ENCODE measurements at regions not wholly inside any gene's neighbourhood (a gene's known extent, or its start where the extent isn't known, plus 50 kb on each side); places are given as distances from the start of the nearest gene placed in this dataset.

- Histone ChIP-seq H4K20me1 (ENCODE audit: control insufficient read depth, extremely low read depth, insufficient read depth, low read length) (no peaks in the 10 kb centered on the region), H3K36me3 (ENCODE audit: control insufficient read depth in 2 of 2, extremely low read depth in 1 of 2, insufficient read depth in 2 of 2, low read length in 2 of 2) (no peaks in the 10 kb centered on the region), H3K27me3 (ENCODE audit: control insufficient read depth, extremely low read depth, insufficient read depth, low read length) (no peaks in the 10 kb centered on the region), H2AFZ (ENCODE audit: control insufficient read depth, low read length) (no peak overlapping the region), H3K4me3 (ENCODE audit: control insufficient read depth in 2 of 3, extremely low read depth in 1 of 3, insufficient read depth in 2 of 3, low read depth in 1 of 3, low read length in 3 of 3) (no peak overlapping the region), H3K9ac (ENCODE audit: control insufficient read depth, extremely low read depth, insufficient read depth, low read length) (no peak overlapping the region), H3K9me1 (ENCODE audit: control insufficient read depth, extremely low read depth, insufficient read depth, low read length) (no peaks in the 10 kb centered on the region), H3K4me1 (ENCODE audit: control insufficient read depth, extremely low read depth, insufficient read depth, low read length) (peaks cover 21% of the 10 kb centered on the region), H3K4me2 (ENCODE audit: control insufficient read depth, extremely low read depth, insufficient read depth, low read depth, low read length) (no peak overlapping the region), H3K9me3 (ENCODE audit: control insufficient read depth, low read depth, low read length) (no peaks in the 10 kb centered on the region), H3K79me2 (ENCODE audit: control insufficient read depth, insufficient read depth, low read length) (no peaks in the 10 kb centered on the region), H3K27ac (ENCODE audit: control insufficient read depth, insufficient read depth, low read length) (peak overlapping the region; percentile 49)
- TF ChIP-seq CTCF (optimal IDR thresholded peaks at IDR 0.05 in 1 of 3, IDR thresholded peaks at IDR 0.05 in 1 of 3, conservative IDR thresholded peaks at IDR 0.05 in 1 of 3; ENCODE audit: extremely low read depth in 1 of 3, insufficient read depth in 2 of 3, low read length in 3 of 3) (no peak), EZH2 (IDR thresholded peaks at IDR 0.05; ENCODE audit: low read length) (no peak)
- DNase-seq (ENCODE audit: low read depth, low spot score) (no peak), FAIRE-seq (no peak)
- dilution Hi-C loops (cut with MboI; ENCODE audit: extremely low pct_ligation_motif_present, low sequenced_read_pairs), result no loop called here
Measured at GRCh38 chr5:143594902-143595818, 191.7 kb upstream of the NR3C1 start.

DNA sequence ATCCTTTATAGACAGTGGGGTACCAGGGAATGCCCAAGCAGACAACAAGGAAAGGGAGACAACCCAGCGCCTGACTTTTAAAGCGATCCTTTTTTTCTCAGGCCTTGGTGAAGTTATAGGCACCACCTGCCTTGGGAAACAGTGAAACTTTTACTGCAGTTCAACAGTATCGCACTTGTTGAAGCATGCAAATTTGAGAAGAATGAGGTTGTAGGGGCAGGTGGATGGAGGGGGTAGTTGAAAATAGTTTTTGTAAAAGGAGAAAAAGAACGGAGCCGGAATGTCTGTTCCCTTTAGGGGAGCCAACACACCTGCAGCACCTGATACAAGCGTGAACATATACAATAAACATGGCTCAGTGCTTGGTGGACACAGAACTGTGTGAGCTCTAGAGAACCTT, 190.2 kb upstream of the NR3C1 start:
- H3K9me1 ChIP-seq (ENCODE audit: control insufficient read depth, extremely low read depth, insufficient read depth, low read length), result no peaks in the 10 kb centered on the region
- H3K36me3 ChIP-seq (ENCODE audit: control insufficient read depth in 2 of 2, extremely low read depth in 1 of 2, insufficient read depth in 2 of 2, low read length in 2 of 2), result no peaks in the 10 kb centered on the region
- no peaks in the 10 kb centered on the region for H3K79me2 ChIP-seq (ENCODE audit: control insufficient read depth, insufficient read depth, low read length)
- FAIRE-seq (no peak), DNase-seq (ENCODE audit: low read depth, low spot score) (no peak)
- peaks cover 24% of the 10 kb centered on the region for H3K4me1 ChIP-seq (ENCODE audit: control insufficient read depth, extremely low read depth, insufficient read depth, low read length)
- H3K9me3 ChIP-seq (ENCODE audit: control insufficient read depth, low read depth, low read length), result no peaks in the 10 kb centered on the region
- no peak overlapping the region for H2AFZ ChIP-seq (ENCODE audit: control insufficient read depth, low read length)
- dilution Hi-C loops (cut with MboI; ENCODE audit: extremely low pct_ligation_motif_present, low sequenced_read_pairs), result no loop called here
- H3K4me2 ChIP-seq (ENCODE audit: control insufficient read depth, extremely low read depth, insufficient read depth, low read depth, low read length), result no peak overlapping the region
- no peak overlapping the region for H3K4me3 ChIP-seq (ENCODE audit: control insufficient read depth in 2 of 3, extremely low read depth in 1 of 3, insufficient read depth in 2 of 3, low read depth in 1 of 3, low read length in 3 of 3)
- TF ChIP-seq CTCF (optimal IDR thresholded peaks at IDR 0.05 in 1 of 3, IDR thresholded peaks at IDR 0.05 in 1 of 3, conservative IDR thresholded peaks at IDR 0.05 in 1 of 3; ENCODE audit: extremely low read depth in 1 of 3, insufficient read depth in 2 of 3, low read length in 3 of 3) (no peak), EZH2 (IDR thresholded peaks at IDR 0.05; ENCODE audit: low read length) (no peak)
- no peak overlapping the region for H3K9ac ChIP-seq (ENCODE audit: control insufficient read depth, extremely low read depth, insufficient read depth, low read length)
- no peaks in the 10 kb centered on the region for H3K27me3 ChIP-seq (ENCODE audit: control insufficient read depth, extremely low read depth, insufficient read depth, low read length)
- H4K20me1 ChIP-seq (ENCODE audit: control insufficient read depth, extremely low read depth, insufficient read depth, low read length), result no peaks in the 10 kb centered on the region
- H3K27ac ChIP-seq (ENCODE audit: control insufficient read depth, insufficient read depth, low read length), result no peak overlapping the region
